SK-N-MC (cell line): ENCODE measurements at regions not wholly inside any gene's neighbourhood (a gene's known extent, or its start where the extent isn't known, plus 50 kb on each side); places are given as distances from the start of the nearest gene placed in this dataset.

ENCODE experiments used
- DNase-seq: peaks from one replicate; pipeline ENCODE4 v3.0.0-alpha.2; 2011; ENCODE audit warnings: low read depth, low spot score
- H3K27ac ChIP-seq: fragments of 200-600 bp; sonication (generic); 2 replicates; pipeline ENCODE4 v1.5.1; 2016; ENCODE audit warnings: mixed run types
- H3K36me3 ChIP-seq: fragments of 200-600 bp; sonication (generic); 2 replicates; pipeline ENCODE4 v1.6.1; 2017; ENCODE audit warnings: antibody characterized with exemption, low read length, mixed read lengths; ENCODE audit not compliant: insufficient read depth
- H3K4me3 ChIP-seq: fragments of 200-600 bp; sonication (generic); 2 replicates; pipeline ENCODE4 v1.5.1; 2016
- H3K9ac ChIP-seq: fragments of 200-600 bp; sonication (generic); 2 replicates; pipeline ENCODE4 v1.8.0; 2017; ENCODE audit warnings: mixed run types, mixed read lengths; ENCODE audit not compliant: insufficient read length
- H3K9me3 ChIP-seq: fragments of 200-600 bp; sonication (generic); 2 replicates; pipeline ENCODE4 v1.6.1; 2017; ENCODE audit warnings: low read depth, mild to moderate bottlenecking, antibody characterized with exemption, low read length, moderate library complexity, mixed read lengths
- EZH2 ChIP-seq: fragments of 200-600 bp; sonication (generic); IDR thresholded peaks from one replicate; pipeline ENCODE4 v1.6.1; 2017; ENCODE audit warnings: antibody characterized with exemption
- FOXP2 ChIP-seq: optimal IDR thresholded peaks from 2 replicates; pipeline ENCODE3; 2011; ENCODE audit warnings: mild to moderate bottlenecking, moderate library complexity; ENCODE audit not compliant: insufficient read depth; ENCODE audit errors: extremely low read length, control extremely low read depth
- POLR2AphosphoS5 ChIP-seq: IDR thresholded peaks from 2 replicates; pipeline ENCODE4 v1.6.1; 2012; ENCODE audit warnings: mild to moderate bottlenecking, low read depth, low read length, borderline replicate concordance

- Histone ChIP-seq H3K36me3 (no peaks in the 10 kb centered on the region), H3K9me3 (no peaks in the 10 kb centered on the region; the same call in 1 of the 2 replicates), H3K4me3 (no peak overlapping the region), H3K9ac (no peak overlapping the region), H3K27ac (no peak overlapping the region)
- TF ChIP-seq POLR2AphosphoS5 (no peak), FOXP2 (no peak), EZH2 (no peak)
- no peak for DNase-seq
These were observed 194.8 kb upstream of the PFN2 start for GRCh38 chr3:150165396-150166094.

GRCh38 chr3:150161011-150161410 lies 190.3 kb upstream of the PFN2 start:
- Histone ChIP-seq H3K4me3 (no peak overlapping the region), H3K9ac (no peak overlapping the region), H3K36me3 (no peaks in the 10 kb centered on the region), H3K27ac (no peak overlapping the region), H3K9me3 (no peaks in the 10 kb centered on the region; the same call in 1 of the 2 replicates)
- TF ChIP-seq POLR2AphosphoS5 = no peak
- no peak for TF ChIP-seq EZH2
- no peak for TF ChIP-seq FOXP2
- DNase-seq = no peak

- no peaks in the 10 kb centered on the region for H3K36me3 ChIP-seq
- DNase-seq = no peak
- no peak overlapping the region for H3K27ac ChIP-seq
- TF ChIP-seq POLR2AphosphoS5 (no peak), EZH2 (no peak), FOXP2 (no peak)
- H3K9me3 ChIP-seq = no peaks in the 10 kb centered on the region; the same call in 1 of the 2 replicates
- no peak overlapping the region for H3K4me3 ChIP-seq
- H3K9ac ChIP-seq = no peak overlapping the region
These were observed 188.4 kb upstream of the PFN2 start for GRCh38 chr3:150158943-150159625.

- no peak for TF ChIP-seq FOXP2
- TF ChIP-seq EZH2 = no peak
- TF ChIP-seq POLR2AphosphoS5 = no peak
- H3K4me3 ChIP-seq = no peak overlapping the region
- no peak overlapping the region for H3K9ac ChIP-seq
- H3K27ac ChIP-seq = no peak overlapping the region
- H3K36me3 ChIP-seq = no peaks in the 10 kb centered on the region
- no peak for DNase-seq
- H3K9me3 ChIP-seq = no peaks in the 10 kb centered on the region
These were observed 181.9 kb upstream of the PFN2 start for GRCh38 chr3:150152567-150152966.

GRCh38 chr3:150150633-150151032 lies 179.9 kb upstream of the PFN2 start:
- no peaks in the 10 kb centered on the region for H3K36me3 ChIP-seq
- no peak overlapping the region for H3K27ac ChIP-seq
- no peaks in the 10 kb centered on the region for H3K9me3 ChIP-seq
- H3K9ac ChIP-seq = no peak overlapping the region
- no peak overlapping the region for H3K4me3 ChIP-seq
- TF ChIP-seq POLR2AphosphoS5 (no peak), EZH2 (no peak), FOXP2 (no peak)
- DNase-seq = no peak

- H3K27ac ChIP-seq = no peak overlapping the region
- H3K9ac ChIP-seq = no peak overlapping the region
- H3K4me3 ChIP-seq = no peak overlapping the region
- H3K9me3 ChIP-seq = no peaks in the 10 kb centered on the region
- no peak for DNase-seq
- H3K36me3 ChIP-seq = no peaks in the 10 kb centered on the region
- TF ChIP-seq EZH2 = no peak
These were observed 179.0 kb upstream of the PFN2 start for GRCh38 chr3:150149651-150150051.

GRCh38 chr3:150148227-150148626 lies 177.5 kb upstream of the PFN2 start:
- no peak overlapping the region for H3K4me3 ChIP-seq

GRCh38 chr3:150147776-150148175 lies 177.1 kb upstream of the PFN2 start:
- H3K27ac ChIP-seq = no peak overlapping the region
- TF ChIP-seq POLR2AphosphoS5 (no peak), EZH2 (no peak), FOXP2 (no peak)
- no peak overlapping the region for H3K4me3 ChIP-seq
- no peak overlapping the region for H3K9ac ChIP-seq
- no peaks in the 10 kb centered on the region for H3K36me3 ChIP-seq
- no peak for DNase-seq
- H3K9me3 ChIP-seq = no peaks in the 10 kb centered on the region

More at GRCh38 chr3:150148227-150148626, 177.5 kb upstream of the PFN2 start:
- DNase-seq = no peak
- no peak for TF ChIP-seq FOXP2
- TF ChIP-seq EZH2 = no peak
- TF ChIP-seq POLR2AphosphoS5 = no peak
- Histone ChIP-seq H3K9me3 (no peaks in the 10 kb centered on the region), H3K36me3 (no peaks in the 10 kb centered on the region), H3K9ac (no peak overlapping the region), H3K27ac (no peak overlapping the region)
